ENCODE measurements at regions not wholly inside any gene's neighbourhood (a gene's known extent, or its start where the extent isn't known, plus 50 kb on each side); places are given as distances from the start of the nearest gene placed in this dataset.
A peak's percentile ranks its signal among the peaks of the same experiment; 100 is the strongest.

GRCh38 chr2:58917596-58917995, 676.5 kb upstream of the FANCL start:
- DNase-seq: no peak

GRCh38 chr2:58916063-58916462, 674.9 kb upstream of the FANCL start:
- DNase-seq: no peak

DNA sequence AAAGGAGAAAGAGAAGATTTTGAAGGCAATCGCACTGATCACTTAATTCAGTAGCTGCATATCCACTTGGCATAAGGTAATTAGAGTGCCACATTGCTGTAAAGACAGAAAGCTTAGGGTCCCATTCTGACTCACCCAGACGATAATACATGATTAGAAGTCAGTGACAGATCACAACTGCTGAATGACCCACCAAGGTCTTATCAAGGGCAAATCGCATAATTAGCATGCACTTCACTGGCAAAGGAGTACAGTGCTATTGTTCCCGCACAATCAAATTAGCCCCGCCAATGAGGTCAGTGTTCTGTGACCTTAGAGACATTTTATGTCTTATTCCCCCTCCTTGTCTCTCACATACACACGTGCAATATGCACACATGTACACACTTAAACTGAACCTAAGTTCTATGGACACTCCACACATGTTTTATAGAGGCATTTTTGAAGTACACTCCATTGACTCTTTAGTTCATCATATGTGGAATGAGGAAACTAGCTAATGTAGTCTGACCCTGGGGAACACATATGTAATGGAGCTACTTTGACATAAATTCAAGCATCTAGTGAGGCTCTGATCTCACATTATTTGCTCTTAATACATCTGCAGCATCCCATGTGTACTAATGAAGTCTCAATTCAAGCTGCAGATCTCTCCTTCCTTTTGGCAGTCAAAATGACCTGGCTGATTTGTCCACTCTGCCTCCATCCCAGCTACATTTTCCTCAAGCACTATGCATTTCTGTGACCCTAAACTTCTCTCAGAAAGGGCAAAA, 673.8 kb upstream of the FANCL start:
- DNase-seq: no peak

DNA sequence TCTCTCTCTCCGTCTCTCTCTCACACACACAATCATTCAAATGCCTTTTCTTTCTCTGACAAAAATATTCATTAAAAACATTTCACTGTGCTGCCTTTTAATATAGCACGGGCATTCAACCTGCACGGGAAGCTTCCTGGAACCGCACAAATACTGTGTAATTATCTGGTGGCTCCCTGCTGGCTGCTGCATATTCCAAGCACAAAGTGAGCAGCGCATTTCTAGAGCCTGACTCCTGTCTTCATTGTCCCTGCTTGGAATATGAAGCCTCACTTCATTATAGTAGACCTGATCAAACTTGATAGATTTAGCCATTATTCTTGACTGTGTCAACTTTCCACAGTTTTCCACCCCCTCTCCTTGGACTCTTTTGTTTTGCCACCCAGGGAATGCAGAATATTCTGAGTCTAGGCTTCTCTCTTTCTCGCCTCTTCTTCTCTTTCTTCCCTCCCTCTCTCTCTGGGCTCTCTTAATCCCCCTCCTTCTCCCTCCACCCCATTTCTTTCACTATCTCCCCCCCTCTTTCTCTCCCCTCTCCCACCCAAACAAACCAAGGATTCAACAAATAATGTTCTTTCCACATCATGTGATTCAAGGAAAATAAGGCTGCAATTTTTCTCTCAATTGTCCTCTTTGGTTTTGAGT, 672.1 kb upstream of the FANCL start:
- DNase-seq: no peak

GRCh38 chr2:58911877-58912276, 670.8 kb upstream of the FANCL start:
- no peak for DNase-seq

DNA sequence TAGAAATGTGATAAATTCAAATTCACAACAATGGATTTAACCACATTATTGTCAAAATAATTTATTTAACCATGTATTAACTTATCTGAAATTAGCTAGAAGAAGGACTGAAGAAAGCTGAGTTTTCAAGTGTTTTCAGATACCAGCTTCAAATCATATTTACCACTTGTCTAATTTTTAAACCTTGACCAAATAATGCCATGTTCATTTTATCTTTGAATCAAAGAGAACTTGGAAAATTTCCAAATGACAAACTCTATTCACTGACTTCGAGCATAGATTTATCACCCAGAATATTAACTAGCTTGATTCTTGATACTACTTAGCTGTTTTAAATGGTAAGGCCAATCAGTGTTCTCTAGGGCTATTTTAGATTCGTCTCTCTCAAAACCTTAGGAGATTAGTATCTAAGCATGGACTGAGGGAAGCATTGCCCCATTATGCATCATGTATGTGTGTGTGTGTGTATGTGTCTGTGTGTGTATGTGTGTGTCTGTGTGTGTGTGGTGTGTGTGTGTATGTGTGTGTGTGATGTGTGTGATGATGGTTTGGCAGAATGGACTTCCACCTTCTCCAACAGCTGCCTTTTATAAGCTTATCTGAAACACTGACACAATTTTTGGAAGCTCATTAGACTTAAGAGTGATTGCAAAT, 667.5 kb upstream of the FANCL start:
- no peak for DNase-seq

GRCh38 chr2:58907644-58908043, 666.5 kb upstream of the FANCL start:
- no peak for DNase-seq

- no peak for DNase-seq
These were observed 665.0 kb upstream of the FANCL start for GRCh38 chr2:58906081-58906645.

DNA sequence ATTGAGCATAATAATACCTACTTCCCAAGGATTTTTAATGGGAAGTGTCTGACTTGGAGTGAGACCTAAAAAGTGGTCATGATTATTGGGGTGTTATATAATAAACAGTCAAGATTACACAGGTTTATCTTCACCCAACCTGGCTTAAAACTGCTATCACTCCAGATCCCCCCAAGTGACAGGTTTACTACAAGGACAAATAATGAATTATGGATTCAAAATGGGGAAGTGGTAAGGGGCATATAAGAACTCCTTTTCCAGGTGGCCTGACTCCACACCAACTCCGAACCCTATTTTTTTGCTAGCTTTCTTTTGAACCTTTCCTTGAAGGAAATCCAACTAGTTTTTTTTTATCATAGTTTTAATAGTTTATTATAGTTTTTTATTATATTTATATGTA, 663.0 kb upstream of the FANCL start:
- no peak for DNase-seq

DNA sequence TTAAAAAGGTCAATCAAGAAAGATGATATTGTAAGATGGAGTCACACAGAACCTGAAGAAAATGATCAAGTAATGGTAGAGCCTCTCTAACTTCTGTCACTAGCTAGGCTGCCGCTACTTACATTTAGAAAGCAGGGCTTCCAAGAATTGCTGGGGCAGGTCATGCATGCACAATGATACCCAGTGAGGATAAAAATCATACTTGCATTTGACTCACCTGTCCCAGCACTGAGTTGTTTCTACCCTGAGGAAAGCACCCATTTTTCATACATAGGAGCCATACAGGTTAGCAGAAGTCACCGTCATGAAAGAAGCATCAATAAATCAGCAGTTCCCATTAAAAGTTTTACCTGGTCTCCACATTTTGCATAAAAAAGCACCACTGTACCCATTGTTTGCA, 662.3 kb upstream of the FANCL start:
- DNase-seq: no peak

GRCh38 chr2:58900246-58901027, 659.3 kb upstream of the FANCL start:
- DNase-seq: peak; percentile 5

DNA sequence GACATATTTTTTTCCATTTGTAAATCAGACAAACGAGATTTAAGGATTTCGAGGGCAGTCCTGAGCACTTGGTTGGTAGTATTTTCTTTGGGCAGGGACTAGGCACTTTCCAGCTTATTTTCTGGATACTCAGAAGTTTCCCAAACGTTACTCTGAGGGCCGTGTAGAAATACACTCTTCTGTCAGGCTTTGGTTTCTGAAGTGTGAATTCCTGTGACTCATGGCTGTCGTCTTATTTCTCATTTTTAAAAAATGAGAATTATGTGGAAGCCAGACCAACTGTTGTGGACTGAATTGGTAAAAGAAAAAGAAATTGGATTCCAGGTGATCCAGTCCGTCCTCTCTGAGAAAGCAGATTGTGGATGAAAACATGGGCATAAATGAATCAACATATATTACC, 658.6 kb upstream of the FANCL start:
- no peak for DNase-seq

DNA sequence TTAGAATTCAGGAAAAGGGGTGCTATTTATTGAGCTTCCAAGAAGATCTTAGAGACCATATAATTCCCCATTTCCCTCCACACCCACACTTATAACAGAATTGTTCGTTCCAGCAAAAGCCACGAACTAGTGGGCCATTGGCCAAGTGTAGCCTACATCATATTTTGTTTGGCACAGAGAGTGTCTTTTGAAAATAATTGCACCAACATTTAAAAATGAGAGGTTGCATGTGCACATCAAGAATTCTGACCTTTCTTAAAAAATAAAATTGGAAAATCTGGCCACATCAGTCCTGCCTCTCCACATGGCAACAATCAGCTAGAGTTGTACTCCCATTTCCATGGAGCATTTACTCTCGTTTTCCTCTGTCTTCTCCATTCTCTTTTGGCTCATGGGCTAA, 655.5 kb upstream of the FANCL start:
- no peak for DNase-seq

GRCh38 chr2:58895857-58896256, 654.7 kb upstream of the FANCL start:
- DNase-seq: no peak

- no peak for DNase-seq
These were observed 652.7 kb upstream of the FANCL start for GRCh38 chr2:58893656-58894351.

GRCh38 chr2:58891828-58892377, 650.8 kb upstream of the FANCL start:
- no peak for DNase-seq

- no peak for DNase-seq
These were observed 649.9 kb upstream of the FANCL start for GRCh38 chr2:58890865-58891525.

DNA sequence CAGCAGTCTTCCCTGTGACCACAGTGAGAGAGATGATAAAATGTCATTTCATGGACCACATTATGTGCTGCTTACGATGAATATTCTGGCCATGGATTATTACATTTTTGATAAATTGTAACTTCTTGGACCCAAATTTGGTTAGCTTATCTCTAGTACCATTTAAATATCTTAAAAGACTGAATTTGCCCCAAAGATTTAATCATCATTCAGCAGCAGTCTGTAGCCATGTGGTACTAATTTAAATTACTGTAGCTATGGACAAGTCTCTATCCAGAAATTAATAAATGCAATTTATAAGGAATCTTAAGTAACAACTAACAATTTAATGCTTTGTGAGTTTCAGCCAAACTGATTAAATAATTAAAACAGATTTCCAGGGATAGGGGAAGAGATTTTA, 644.9 kb upstream of the FANCL start:
- no peak for DNase-seq

DNA sequence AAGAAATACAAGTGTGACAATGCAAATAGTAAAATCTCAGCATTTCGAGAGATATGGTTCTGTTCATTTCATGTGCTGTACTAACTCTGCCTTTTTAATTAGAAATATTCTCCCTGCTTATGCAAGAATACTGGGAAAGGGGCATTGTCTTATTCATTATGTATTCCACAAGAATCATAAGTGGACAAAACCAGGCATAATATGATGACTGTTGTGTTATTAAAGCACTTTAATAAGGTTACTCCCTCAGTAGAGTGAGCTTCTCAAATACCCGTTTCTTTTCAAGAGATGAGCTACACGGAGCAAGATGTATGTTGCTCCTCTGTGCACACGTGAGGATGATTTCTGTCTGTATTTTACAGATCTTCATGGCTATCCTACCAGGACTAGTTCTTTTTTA, 638.7 kb upstream of the FANCL start:
- DNase-seq: no peak

DNA sequence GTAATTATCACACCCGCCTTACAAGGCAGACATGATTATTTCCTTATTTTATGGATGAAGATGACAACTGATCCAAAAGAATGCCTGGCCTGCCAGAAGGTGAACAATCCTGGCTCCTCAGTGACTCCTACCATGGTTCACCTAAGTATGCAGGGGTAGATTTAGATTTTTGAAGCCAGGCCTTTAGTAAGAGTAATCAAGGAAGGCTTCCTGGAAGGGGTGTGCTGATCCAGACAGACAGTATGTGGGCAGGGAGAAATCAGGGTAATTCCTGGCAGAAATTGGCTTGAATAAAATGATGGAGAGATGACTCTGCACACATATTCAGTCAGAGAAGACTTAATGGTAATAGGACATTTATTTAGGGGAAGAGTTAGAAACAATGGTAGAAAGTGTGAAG, 637.7 kb upstream of the FANCL start:
- no peak for DNase-seq

- DNase-seq: no peak
These were observed 635.0 kb upstream of the FANCL start for GRCh38 chr2:58876126-58876525.

DNA sequence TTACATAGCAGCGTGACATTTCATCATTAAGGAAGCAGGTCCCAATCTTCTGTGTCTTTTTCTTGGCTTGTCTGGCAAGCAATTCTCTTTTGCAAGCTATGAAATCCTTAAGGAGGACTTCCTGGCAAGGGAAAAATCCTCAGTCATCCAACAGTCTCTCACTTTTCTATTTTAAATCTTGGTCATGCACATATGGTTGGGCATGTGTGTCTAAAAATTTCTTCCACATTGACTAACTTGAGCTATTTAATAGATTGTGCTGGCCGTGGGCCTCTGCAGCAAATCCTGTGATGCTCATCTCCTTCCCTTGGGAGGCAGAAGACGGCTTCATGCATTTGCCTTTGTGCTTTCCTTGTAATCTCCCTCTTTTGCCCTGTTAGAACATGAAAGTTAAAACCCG, 634.3 kb upstream of the FANCL start:
- no peak for DNase-seq
